ENCODE measurements at regions not wholly inside any gene's neighbourhood (a gene's known extent, or its start where the extent isn't known, plus 50 kb on each side); places are given as distances from the start of the nearest gene placed in this dataset.

DNA sequence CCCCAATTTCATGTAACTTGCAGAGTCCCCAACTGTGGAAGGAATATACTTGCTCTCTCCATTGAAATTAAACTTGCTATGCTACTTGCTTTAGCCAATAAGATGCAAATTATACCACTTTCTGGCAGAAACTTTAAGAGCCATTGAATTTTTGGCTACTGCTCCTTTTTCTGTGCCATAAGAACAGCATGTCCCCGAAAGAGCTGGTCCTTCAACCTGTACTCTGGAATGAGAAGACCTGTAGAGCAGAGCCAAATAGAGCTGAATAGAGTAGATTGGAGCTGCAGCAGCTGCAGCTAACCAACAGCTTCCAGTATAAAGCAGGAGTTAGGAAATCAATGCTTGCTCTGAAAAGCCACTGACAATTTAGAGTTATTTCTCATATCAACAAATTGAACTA is 472.3 kb upstream of the B3GALT2 start:
- no peak for FAIRE-seq
- POLR2A ChIA-PET = no interaction called here

DNA sequence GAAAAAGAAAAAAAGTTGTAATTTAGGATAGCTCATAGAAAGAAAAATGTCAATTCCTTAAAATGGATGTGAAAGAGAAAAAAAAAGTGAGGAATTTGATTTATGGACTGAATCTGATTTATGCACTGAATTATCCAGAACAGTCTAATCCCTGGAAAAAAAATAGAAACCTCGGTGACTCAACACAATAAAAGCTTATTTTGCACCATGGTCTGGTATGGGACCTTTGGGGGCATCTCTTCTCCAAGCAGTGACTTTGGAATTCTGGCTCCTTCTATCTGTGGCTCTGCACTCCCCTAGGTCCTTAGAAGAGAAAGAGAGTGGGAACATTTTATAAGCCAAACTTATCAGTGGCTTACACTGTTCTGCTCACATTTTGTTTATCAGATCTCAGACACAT is 471.7 kb upstream of the B3GALT2 start:
- ChIA-PET POLR2A (no interaction called here), CTCF (interaction anchor here (0.7 kb wide), 1 partner anchor 127 kb away, joined by 3 read pairs; no protein-coding TSS in a partner anchor)
- H3K27ac ChIP-seq = no peak overlapping the region
- ATAC-seq = no peak
- FAIRE-seq = no peak
- no peak overlapping the region for H3K4me2 ChIP-seq
- no peaks in the 10 kb centered on the region for H3K4me1 ChIP-seq
- WGBS (ENCODE audit: missing lambda C conversion rate) = 26% methylated on average over 1 of the region's 1 CpG
- no peak for DNase-seq (ENCODE audit: low read depth in 1 of 2, low spot score in 1 of 2)
- peaks cover 7% of the 10 kb centered on the region; the same call in 2 of the 3 replicates for H3K9me3 ChIP-seq
- no peak for TF ChIP-seq POLR2AphosphoS2 (conservative IDR thresholded peaks at IDR 0.05; ENCODE audit: low read length)
- no peak for TF ChIP-seq ZNF302 (CRISPR knock-in tag; IDR thresholded peaks at IDR 0.05)
- no peak for TF ChIP-seq JUN (IDR thresholded peaks at IDR 0.05)
- TF ChIP-seq TFCP2L1 (CRISPR knock-in tag; IDR thresholded peaks at IDR 0.05) = no peak
- TF ChIP-seq PHF8 (IDR thresholded peaks at IDR 0.05; ENCODE audit: borderline replicate concordance, low read depth) = no peak
- TF ChIP-seq SMC3 (IDR thresholded peaks at IDR 0.05) = no peak
- no peak for TF ChIP-seq MAZ (IDR thresholded peaks at IDR 0.05; ENCODE audit: borderline replicate concordance, low read depth, low read length)
- TF ChIP-seq, protein P1, sequence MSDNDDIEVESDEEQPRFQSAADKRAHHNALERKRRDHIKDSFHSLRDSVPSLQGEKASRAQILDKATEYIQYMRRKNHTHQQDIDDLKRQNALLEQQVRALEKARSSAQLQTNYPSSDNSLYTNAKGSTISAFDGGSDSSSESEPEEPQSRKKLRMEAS (IDR thresholded peaks at IDR 0.05) = no peak
- TF ChIP-seq RCOR1 (IDR thresholded peaks at IDR 0.05; ENCODE audit: low read depth, low read length) = no peak
- TF ChIP-seq RNF2 (IDR thresholded peaks at IDR 0.05; ENCODE audit: borderline replicate concordance, low read depth) = no peak
- no peak for TF ChIP-seq BHLHE40 (IDR thresholded peaks at IDR 0.05; ENCODE audit: low read depth, low read length)
- no peak for TF ChIP-seq HOXB5 (CRISPR knock-in tag; IDR thresholded peaks at IDR 0.05)
- no peak for TF ChIP-seq RFX5 (IDR thresholded peaks at IDR 0.05)
- no peak for TF ChIP-seq NFE2L2 (conservative IDR thresholded peaks at IDR 0.05; ENCODE audit: low read length)
- no peak for TF ChIP-seq NPAS2 (CRISPR knock-in tag; IDR thresholded peaks at IDR 0.05; ENCODE audit: borderline replicate concordance)
- no peak for TF ChIP-seq FOSB (CRISPR knock-in tag; IDR thresholded peaks at IDR 0.05)
- TF ChIP-seq RARB (CRISPR knock-in tag; IDR thresholded peaks at IDR 0.05) = no peak
- no peak overlapping the region for H3K4me3 ChIP-seq

More for the DNA sequence above, 472.3 kb upstream of the B3GALT2 start:
- H3K4me2 ChIP-seq = no peak overlapping the region
- H3K9me3 ChIP-seq = peaks cover 5% of the 10 kb centered on the region; the same call in 2 of the 3 replicates
- no peak overlapping the region for H3K27ac ChIP-seq
- DNase-seq (ENCODE audit: low read depth in 1 of 2, low spot score in 1 of 2) (no peak), ATAC-seq (no peak)
- H3K4me1 ChIP-seq = no peaks in the 10 kb centered on the region
- 31% methylated on average over 1 of the region's 1 CpG for WGBS (ENCODE audit: missing lambda C conversion rate)
- TF ChIP-seq NR3C1 (IDR thresholded peaks at IDR 0.05) = no peak
- TF ChIP-seq FOSB (CRISPR knock-in tag; IDR thresholded peaks at IDR 0.05) = no peak
- TF ChIP-seq, protein P2, sequence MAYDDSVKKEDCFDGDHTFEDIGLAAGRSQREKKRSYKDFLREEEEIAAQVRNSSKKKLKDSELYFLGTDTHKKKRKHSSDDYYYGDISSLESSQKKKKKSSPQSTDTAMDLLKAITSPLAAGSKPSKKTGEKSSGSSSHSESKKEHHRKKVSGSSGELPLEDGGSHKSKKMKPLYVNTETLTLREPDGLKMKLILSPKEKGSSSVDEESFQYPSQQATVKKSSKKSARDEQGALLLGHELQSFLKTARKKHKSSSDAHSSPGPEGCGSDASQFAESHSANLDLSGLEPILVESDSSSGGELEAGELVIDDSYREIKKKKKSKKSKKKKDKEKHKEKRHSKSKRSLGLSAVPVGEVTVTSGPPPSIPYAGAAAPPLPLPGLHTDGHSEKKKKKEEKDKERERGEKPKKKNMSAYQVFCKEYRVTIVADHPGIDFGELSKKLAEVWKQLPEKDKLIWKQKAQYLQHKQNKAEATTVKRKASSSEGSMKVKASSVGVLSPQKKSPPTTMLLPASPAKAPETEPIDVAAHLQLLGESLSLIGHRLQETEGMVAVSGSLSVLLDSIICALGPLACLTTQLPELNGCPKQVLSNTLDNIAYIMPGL (CRISPR knock-in tag; IDR thresholded peaks at IDR 0.05; ENCODE audit: borderline replicate concordance) = no peak
- TF ChIP-seq CBX2 (IDR thresholded peaks at IDR 0.05; ENCODE audit: borderline replicate concordance, low read depth) = no peak
- TF ChIP-seq RAD21 (conservative IDR thresholded peaks at IDR 0.05 in 1 of 2, IDR thresholded peaks at IDR 0.05 in 1 of 2) = no peak
- TF ChIP-seq RNF2 (IDR thresholded peaks at IDR 0.05; ENCODE audit: borderline replicate concordance, low read depth) = no peak
- H3K4me3 ChIP-seq = no peak overlapping the region
- CTCF ChIA-PET = no interaction called here

DNA sequence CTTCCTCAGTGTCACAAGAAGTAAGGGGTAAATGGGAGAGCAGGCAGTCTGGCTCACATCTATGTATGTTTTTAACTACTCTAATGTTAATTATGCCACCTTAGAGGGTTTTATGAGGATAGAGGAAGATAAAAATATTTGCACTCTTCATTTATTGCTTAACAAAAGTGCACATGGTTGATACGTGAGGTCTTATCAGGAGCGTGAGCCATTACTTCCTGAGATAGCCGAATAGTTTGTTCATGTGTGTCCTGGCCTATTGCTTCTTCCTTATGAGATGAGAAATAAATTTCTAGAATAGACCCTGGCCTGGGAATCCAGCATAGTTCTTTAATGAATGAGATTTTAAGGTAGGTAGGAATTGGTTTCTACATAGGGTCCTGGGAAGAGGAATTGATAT is 471.1 kb upstream of the B3GALT2 start:
- POLR2A ChIA-PET = no interaction called here
- TF ChIP-seq ZSCAN20 (CRISPR knock-in tag; IDR thresholded peaks at IDR 0.05) = no peak
- TF ChIP-seq KDM5A (IDR thresholded peaks at IDR 0.05) = no peak
- no peak for TF ChIP-seq FOSB (CRISPR knock-in tag; IDR thresholded peaks at IDR 0.05)
- TF ChIP-seq POLR2AphosphoS2 (conservative IDR thresholded peaks at IDR 0.05; ENCODE audit: low read length) = no peak
- no peak for TF ChIP-seq MAFK (IDR thresholded peaks at IDR 0.05; ENCODE audit: partially characterized antibody)
- TF ChIP-seq EP300 (IDR thresholded peaks at IDR 0.05) = no peak
- no peak for TF ChIP-seq BHLHE40 (IDR thresholded peaks at IDR 0.05; ENCODE audit: low read depth, low read length)
- TF ChIP-seq, protein P3, sequence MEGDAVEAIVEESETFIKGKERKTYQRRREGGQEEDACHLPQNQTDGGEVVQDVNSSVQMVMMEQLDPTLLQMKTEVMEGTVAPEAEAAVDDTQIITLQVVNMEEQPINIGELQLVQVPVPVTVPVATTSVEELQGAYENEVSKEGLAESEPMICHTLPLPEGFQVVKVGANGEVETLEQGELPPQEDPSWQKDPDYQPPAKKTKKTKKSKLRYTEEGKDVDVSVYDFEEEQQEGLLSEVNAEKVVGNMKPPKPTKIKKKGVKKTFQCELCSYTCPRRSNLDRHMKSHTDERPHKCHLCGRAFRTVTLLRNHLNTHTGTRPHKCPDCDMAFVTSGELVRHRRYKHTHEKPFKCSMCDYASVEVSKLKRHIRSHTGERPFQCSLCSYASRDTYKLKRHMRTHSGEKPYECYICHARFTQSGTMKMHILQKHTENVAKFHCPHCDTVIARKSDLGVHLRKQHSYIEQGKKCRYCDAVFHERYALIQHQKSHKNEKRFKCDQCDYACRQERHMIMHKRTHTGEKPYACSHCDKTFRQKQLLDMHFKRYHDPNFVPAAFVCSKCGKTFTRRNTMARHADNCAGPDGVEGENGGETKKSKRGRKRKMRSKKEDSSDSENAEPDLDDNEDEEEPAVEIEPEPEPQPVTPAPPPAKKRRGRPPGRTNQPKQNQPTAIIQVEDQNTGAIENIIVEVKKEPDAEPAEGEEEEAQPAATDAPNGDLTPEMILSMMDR (IDR thresholded peaks at IDR 0.05) = no peak
- no peak for TF ChIP-seq CEBPB (IDR thresholded peaks at IDR 0.05)
- no peak for TF ChIP-seq FOSL2 (IDR thresholded peaks at IDR 0.05)
- TF ChIP-seq FOSL2 (CRISPR knock-in tag; IDR thresholded peaks at IDR 0.05) = no peak
- TF ChIP-seq NR3C1 (IDR thresholded peaks at IDR 0.05) = no peak
- DNase-seq (ENCODE audit: low read depth in 1 of 2, low spot score in 1 of 2) = no peak

More for the DNA sequence above, 471.1 kb upstream of the B3GALT2 start:
- ATAC-seq = no peak
- no peak for FAIRE-seq
- Histone ChIP-seq H3K4me2 (no peak overlapping the region), H3K4me1 (no peaks in the 10 kb centered on the region), H3K27ac (no peak overlapping the region), H3K9me3 (peaks cover 7% of the 10 kb centered on the region; the same call in 2 of the 3 replicates), H3K4me3 (no peak overlapping the region)
- CTCF ChIA-PET = interaction anchor here (0.7 kb wide), 1 partner anchor 128 kb away, joined by 3 read pairs; no protein-coding TSS in a partner anchor
- 94% methylated on average over 3 of the region's 3 CpGs for WGBS (ENCODE audit: missing lambda C conversion rate)

Measured in A549 (cell line).